ENCODE measurements at regions not wholly inside any gene's neighbourhood (a gene's known extent, or its start where the extent isn't known, plus 50 kb on each side); places are given as distances from the start of the nearest gene placed in this dataset.

DNA sequence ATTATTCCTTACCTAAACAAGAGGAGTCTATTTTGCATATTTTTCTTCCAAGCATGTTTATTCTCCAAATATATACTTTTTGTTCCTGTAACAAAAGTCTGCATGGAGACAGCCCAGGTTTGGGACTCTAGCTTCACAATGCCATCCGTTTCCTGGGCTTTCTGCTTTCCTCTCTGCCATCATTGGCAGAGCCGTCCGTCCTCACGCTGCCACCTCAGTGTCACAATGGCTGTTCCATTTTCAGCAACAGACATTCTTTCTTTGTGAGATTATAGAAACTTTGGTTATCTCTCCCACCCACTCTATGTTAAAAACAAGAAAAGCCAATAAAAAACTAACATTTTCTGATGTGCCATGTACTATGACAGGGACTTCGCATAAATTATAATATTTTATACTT, 825.2 kb downstream of the REEP3 start:
- TF ChIP-seq CTCF (IDR thresholded peaks at IDR 0.05) (no peak), POLR2A (IDR thresholded peaks at IDR 0.05) (no peak)

All from esophagus squamous epithelium (tissue), 4 donors.